CD4-positive, CD25-positive, alpha-beta regulatory T cell (primary cell): ENCODE measurements at regions not wholly inside any gene's neighbourhood (a gene's known extent, or its start where the extent isn't known, plus 50 kb on each side); places are given as distances from the start of the nearest gene placed in this dataset.

ENCODE experiments used
- ATAC-seq, 2 donors: fragments of 150-1000 bp; cut with Tn5 transposase; one replicate each; pipeline ENCODE4 v1.10.0; 2021; ENCODE audit warnings: low read depth in 2 of 2, moderate number of reproducible peaks in 2 of 2, moderate library complexity in 1 of 2
- DNase-seq, 3 donors: peaks; one replicate each; pipeline versions ENCODE4 v3.0.0 to v3.0.0-alpha.2; 2012 to 2022; ENCODE audit warnings: mixed read lengths in 1 of 3
- H3K27ac ChIP-seq: one replicate; pipeline ENCODE4 v1.7.0; 2013; ENCODE audit warnings: mild to moderate bottlenecking, low read length; ENCODE audit not compliant: insufficient read depth, poor library complexity, severe bottlenecking
- H3K27me3 ChIP-seq: one replicate; pipeline ENCODE4 v1.7.0; 2013; ENCODE audit warnings: low read length; ENCODE audit not compliant: control insufficient read depth, insufficient read depth
- H3K36me3 ChIP-seq: one replicate; pipeline ENCODE4 v1.7.0; 2013; ENCODE audit warnings: mild to moderate bottlenecking, low read length, moderate library complexity; ENCODE audit not compliant: control insufficient read depth, insufficient read depth
- H3K4me1 ChIP-seq: 2 replicates; pipeline ENCODE4 v1.7.0; 2013; ENCODE audit warnings: mild to moderate bottlenecking, low read length; ENCODE audit not compliant: insufficient read depth, control insufficient read depth, poor library complexity, severe bottlenecking
- H3K4me3 ChIP-seq: one replicate; pipeline ENCODE4 v1.7.0; 2013; ENCODE audit warnings: low read depth, mild to moderate bottlenecking, low read length, moderate library complexity
- H3K9me3 ChIP-seq, 2 experiments: 1 replicate in 1 of 2; 2 replicates in 1 of 2; pipeline ENCODE4 v1.7.0; 2013; ENCODE audit warnings: low read length in 2 of 2, mild to moderate bottlenecking in 1 of 2, moderate library complexity in 1 of 2; ENCODE audit not compliant: control insufficient read depth in 2 of 2
- H3K27ac Mint-ChIP-seq, 3 donors: one replicate each; pipeline ENCODE4 v1.8.0; 2020 to 2022; ENCODE audit warnings: mild to moderate bottlenecking in 3 of 3, mixed read lengths in 3 of 3, moderate library complexity in 2 of 3
- H3K27me3 Mint-ChIP-seq: one replicate; pipeline ENCODE4 v1.8.0; 2022; ENCODE audit warnings: mild to moderate bottlenecking, mixed read lengths
- H3K36me3 Mint-ChIP-seq: one replicate; pipeline ENCODE4 v1.8.0; 2020; ENCODE audit warnings: mixed read lengths
- H3K4me1 Mint-ChIP-seq, 4 donors: one replicate each; pipeline ENCODE4 v1.8.0; 2020 to 2022; ENCODE audit warnings: mixed read lengths in 4 of 4, mild to moderate bottlenecking in 1 of 4
- H3K4me3 Mint-ChIP-seq, 4 donors: one replicate each; pipeline ENCODE4 v1.8.0; 2020 to 2022; ENCODE audit warnings: mild to moderate bottlenecking in 4 of 4, mixed read lengths in 4 of 4, moderate library complexity in 3 of 4
- H3K9me3 Mint-ChIP-seq, 7 donors: one replicate each; pipeline ENCODE4 v1.8.0; 2020 to 2022; ENCODE audit warnings: mixed read lengths in 7 of 7, mild to moderate bottlenecking in 3 of 7, moderate library complexity in 2 of 7

DNA sequence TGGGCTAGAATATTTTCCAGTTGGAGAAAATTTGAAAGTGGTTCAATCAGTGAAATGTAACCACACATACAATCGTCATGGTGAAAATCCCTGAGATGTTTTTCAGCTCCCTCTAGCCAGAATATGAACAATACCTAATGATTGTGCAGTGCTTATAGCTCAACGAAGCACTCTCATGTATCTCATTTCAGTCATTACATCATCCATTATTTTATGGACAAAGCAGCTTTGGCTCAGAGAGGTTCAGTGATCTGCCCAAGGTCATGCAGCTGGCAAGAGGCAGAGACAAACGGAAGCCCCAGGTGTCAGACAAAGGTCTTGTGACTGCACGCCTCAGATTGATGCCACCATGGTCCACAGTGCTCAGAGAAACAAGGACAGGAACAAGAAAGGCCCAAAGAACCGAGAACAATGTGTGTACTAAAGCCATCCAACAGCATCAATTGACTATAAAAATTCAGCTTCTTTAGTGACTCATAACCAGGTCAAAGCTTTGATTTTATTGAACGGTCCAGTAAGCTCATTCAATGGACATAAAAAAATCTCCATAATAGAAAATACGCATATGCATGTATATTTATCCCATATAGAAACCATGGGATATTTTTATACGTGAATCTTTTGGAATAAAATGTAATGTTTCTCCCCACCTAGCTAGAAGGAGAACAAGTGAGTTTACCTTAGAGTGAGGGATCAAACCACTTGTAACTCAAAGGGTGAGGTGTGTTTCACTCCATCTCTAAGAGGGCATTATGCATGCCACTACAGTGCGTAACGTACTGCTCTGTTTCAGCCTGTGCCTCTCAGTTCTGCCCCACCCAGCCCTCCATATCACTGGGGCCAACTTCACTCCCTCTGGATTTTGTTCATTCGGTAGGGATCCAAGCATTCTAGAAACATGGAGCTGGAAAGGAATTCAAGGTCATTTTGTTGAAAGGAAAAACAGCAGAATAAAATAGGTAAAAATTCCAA is 141.8 kb downstream of the GRIN2B start:
- DNase-seq (no peak), ATAC-seq (no peak)
- no peaks in the 10 kb centered on the region for H3K36me3 ChIP-seq
- no peak overlapping the region for H3K27ac Mint-ChIP-seq
- peaks cover 5% of the 10 kb centered on the region for H3K27me3 Mint-ChIP-seq
- no peaks in the 10 kb centered on the region for H3K4me1 ChIP-seq
- no peak overlapping the region for H3K27ac ChIP-seq
- H3K9me3 Mint-ChIP-seq, result peaks cover 0 to 2% (median 0%) of the 10 kb centered on the region in 7 donors
- H3K27me3 ChIP-seq, result no peaks in the 10 kb centered on the region
- H3K36me3 Mint-ChIP-seq, result no peaks in the 10 kb centered on the region
- no peaks in the 10 kb centered on the region for H3K9me3 ChIP-seq
- no peaks in the 10 kb centered on the region for H3K4me1 Mint-ChIP-seq
- no peak overlapping the region for H3K4me3 Mint-ChIP-seq
- no peak overlapping the region for H3K4me3 ChIP-seq

DNA sequence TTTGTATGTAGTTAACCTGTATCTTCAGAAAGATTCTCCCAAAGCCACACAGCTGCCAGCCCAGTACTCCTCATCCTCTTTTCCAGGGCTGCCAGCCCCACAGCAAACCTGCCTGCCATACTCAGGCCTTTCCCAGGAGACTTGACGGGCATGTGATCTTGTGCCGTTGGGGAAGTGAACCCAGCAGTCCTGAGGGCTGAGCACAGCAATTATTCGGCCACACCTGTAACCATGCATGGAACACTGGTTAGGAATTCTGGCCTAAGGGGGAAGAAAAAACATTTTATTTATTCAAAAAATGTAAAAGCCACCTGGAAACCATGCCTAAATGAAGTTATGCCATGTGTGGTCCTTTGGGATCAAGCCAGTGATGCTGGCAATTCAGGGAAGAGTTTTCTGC is 145.3 kb downstream of the GRIN2B start:
- H3K4me1 ChIP-seq, result no peaks in the 10 kb centered on the region
- Mint-ChIP-seq H3K27me3 (peaks cover under 1% of the 10 kb centered on the region), H3K9me3 (peaks cover 0 to 2% (median 0%) of the 10 kb centered on the region in 7 donors), H3K36me3 (no peaks in the 10 kb centered on the region), H3K4me3 (no peak overlapping the region), H3K4me1 (no peaks in the 10 kb centered on the region), H3K27ac (no peak overlapping the region)
- H3K4me3 ChIP-seq, result no peak overlapping the region
- no peaks in the 10 kb centered on the region for H3K27me3 ChIP-seq
- no peaks in the 10 kb centered on the region for H3K9me3 ChIP-seq
- no peak overlapping the region for H3K27ac ChIP-seq
- no peaks in the 10 kb centered on the region for H3K36me3 ChIP-seq
- no peak for ATAC-seq
- DNase-seq, result no peak

DNA sequence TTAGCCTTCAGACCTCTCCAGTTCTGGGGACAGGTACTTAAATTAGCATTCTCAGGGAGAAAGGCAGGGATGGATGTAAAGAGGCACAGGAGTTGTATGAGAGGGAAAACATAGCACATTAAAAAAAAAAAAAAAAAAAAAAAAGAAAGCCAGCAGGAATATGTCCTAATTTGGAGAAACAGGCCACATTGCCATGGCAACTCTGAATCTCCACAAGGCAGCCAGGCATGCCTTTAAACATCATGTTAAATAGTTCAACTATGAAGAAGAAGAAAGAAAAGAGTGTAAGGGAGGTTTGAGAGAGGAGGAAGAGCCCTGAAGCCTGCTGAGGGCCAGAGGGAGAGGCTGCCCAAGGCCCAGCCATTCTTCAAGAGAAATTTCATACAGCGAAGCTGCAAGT is 145.8 kb downstream of the GRIN2B start:
- H3K4me1 Mint-ChIP-seq, result no peaks in the 10 kb centered on the region
- Histone ChIP-seq H3K27ac (no peak overlapping the region), H3K9me3 (no peaks in the 10 kb centered on the region), H3K4me3 (no peak overlapping the region), H3K4me1 (no peaks in the 10 kb centered on the region), H3K36me3 (no peaks in the 10 kb centered on the region), H3K27me3 (no peaks in the 10 kb centered on the region)
- peaks cover 0 to 2% (median 0%) of the 10 kb centered on the region in 7 donors for H3K9me3 Mint-ChIP-seq
- H3K27ac Mint-ChIP-seq, result no peak overlapping the region
- H3K4me3 Mint-ChIP-seq, result no peak overlapping the region
- ATAC-seq (no peak), DNase-seq (no peak)
- no peaks in the 10 kb centered on the region for H3K36me3 Mint-ChIP-seq
- no peaks in the 10 kb centered on the region for H3K27me3 Mint-ChIP-seq

DNA sequence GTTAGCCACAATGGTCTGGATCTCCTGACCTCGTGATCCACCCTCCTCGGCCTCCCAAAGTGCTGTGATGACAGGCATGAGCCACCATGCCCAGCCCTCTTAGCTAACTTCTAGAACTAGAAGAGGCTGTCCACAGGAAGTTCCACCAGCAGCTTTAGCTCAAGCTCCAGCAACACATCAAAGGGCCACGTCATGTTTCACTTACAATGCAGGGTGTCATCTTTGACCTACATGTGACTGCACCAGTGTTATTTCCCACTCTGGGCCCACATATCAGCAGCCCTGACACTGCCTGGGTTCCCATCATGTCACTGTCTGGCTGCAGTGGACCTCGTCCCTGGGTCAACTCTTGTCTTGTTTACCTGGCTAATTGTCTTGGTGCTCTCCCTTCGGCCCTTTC is 147.2 kb downstream of the GRIN2B start:
- Mint-ChIP-seq H3K27me3 (no peaks in the 10 kb centered on the region), H3K27ac (no peak overlapping the region), H3K36me3 (no peaks in the 10 kb centered on the region), H3K4me1 (no peaks in the 10 kb centered on the region), H3K4me3 (no peak overlapping the region), H3K9me3 (peaks cover 0 to 2% (median 0%) of the 10 kb centered on the region in 7 donors)
- no peaks in the 10 kb centered on the region for H3K36me3 ChIP-seq
- ATAC-seq, result no peak
- H3K27me3 ChIP-seq, result peaks cover 3% of the 10 kb centered on the region
- no peaks in the 10 kb centered on the region for H3K4me1 ChIP-seq
- H3K27ac ChIP-seq, result no peak overlapping the region
- no peak overlapping the region for H3K4me3 ChIP-seq
- no peaks in the 10 kb centered on the region for H3K9me3 ChIP-seq
- no peak for DNase-seq

DNA sequence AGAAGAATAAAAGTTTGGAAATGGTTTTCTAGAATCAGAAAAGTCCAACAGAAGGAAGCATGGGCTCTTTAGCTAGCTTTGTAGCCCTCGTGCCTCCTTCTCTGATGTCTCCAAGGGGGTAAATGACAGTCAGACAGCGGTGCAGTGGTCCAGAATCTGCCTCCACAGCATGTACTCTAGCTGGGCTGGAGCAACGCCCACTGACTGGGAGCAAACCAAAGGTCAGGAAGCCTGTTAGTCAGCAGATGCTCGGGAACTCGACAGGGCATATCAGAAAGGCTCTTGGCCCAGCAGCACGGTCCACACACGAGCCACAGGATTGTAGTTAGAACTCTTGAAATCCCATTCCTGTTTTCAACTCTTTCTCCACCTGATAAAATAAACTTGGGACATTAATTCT is 164.3 kb downstream of the GRIN2B start:
- H3K4me1 Mint-ChIP-seq, result no peaks in the 10 kb centered on the region
- peaks cover 5% of the 10 kb centered on the region for H3K27me3 Mint-ChIP-seq
- DNase-seq (no peak), ATAC-seq (no peak)
- Histone ChIP-seq H3K4me1 (no peaks in the 10 kb centered on the region), H3K27ac (no peak overlapping the region), H3K27me3 (no peaks in the 10 kb centered on the region), H3K9me3 (no peaks in the 10 kb centered on the region), H3K4me3 (no peak overlapping the region), H3K36me3 (no peaks in the 10 kb centered on the region)
- H3K4me3 Mint-ChIP-seq, result no peak overlapping the region
- H3K9me3 Mint-ChIP-seq, result peaks cover 0 to 2% (median 0%) of the 10 kb centered on the region in 7 donors
- no peaks in the 10 kb centered on the region for H3K36me3 Mint-ChIP-seq
- H3K27ac Mint-ChIP-seq, result no peak overlapping the region

DNA sequence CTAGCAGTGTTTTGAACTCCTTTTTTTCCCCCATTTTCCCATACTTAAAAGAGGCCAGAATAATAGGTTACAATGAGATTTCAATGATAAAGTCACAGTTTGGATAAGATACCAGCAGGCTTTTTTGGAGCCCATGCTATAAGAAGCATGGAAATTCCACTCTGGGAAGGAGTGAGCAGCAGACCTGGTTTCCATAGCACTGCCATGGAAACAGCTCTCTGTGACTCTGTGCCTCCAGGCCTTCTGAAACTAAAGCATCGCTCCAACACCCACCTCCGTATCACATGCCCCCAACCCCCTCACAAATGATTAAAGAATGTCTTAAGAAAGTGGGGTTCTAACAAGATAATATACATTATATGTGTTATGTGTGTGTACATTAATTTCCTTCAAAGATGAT is 165.0 kb downstream of the GRIN2B start:
- no peak overlapping the region for H3K27ac Mint-ChIP-seq
- peaks cover 0 to 2% (median 0%) of the 10 kb centered on the region in 7 donors for H3K9me3 Mint-ChIP-seq
- Histone ChIP-seq H3K4me3 (no peak overlapping the region), H3K9me3 (no peaks in the 10 kb centered on the region), H3K27me3 (no peaks in the 10 kb centered on the region), H3K4me1 (no peaks in the 10 kb centered on the region), H3K36me3 (no peaks in the 10 kb centered on the region), H3K27ac (no peak overlapping the region)
- H3K36me3 Mint-ChIP-seq, result no peaks in the 10 kb centered on the region
- H3K4me3 Mint-ChIP-seq, result no peak overlapping the region
- DNase-seq, result no peak
- H3K27me3 Mint-ChIP-seq, result peaks cover 5% of the 10 kb centered on the region
- no peaks in the 10 kb centered on the region for H3K4me1 Mint-ChIP-seq
- no peak for ATAC-seq

DNA sequence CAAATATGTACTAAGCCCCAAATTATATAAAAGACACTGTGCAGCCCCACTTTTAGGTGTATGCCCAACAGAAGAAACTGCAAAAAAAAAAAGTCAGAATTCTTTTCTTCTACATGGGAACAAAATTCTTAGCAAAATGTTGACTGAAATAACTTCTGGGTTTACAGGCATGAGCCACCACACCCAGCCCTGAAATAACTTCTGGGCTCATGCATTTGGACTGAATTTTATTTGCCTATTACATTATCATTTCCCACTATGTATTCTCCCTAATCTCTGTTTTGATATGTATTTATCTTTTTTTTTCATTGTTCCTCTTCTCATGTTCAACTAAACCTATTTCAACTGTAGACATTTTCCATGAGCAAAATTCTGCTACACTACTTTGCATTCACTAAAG is 169.2 kb downstream of the GRIN2B start:
- H3K4me1 Mint-ChIP-seq, result no peaks in the 10 kb centered on the region
- H3K27ac Mint-ChIP-seq, result no peak overlapping the region
- Histone ChIP-seq H3K36me3 (no peaks in the 10 kb centered on the region), H3K27ac (no peak overlapping the region), H3K4me1 (no peaks in the 10 kb centered on the region), H3K9me3 (no peaks in the 10 kb centered on the region), H3K27me3 (no peaks in the 10 kb centered on the region), H3K4me3 (no peak overlapping the region)
- peaks cover 0 to 1% (median 0%) of the 10 kb centered on the region in 7 donors for H3K9me3 Mint-ChIP-seq
- no peak overlapping the region for H3K4me3 Mint-ChIP-seq
- ATAC-seq (no peak), DNase-seq (no peak)
- H3K27me3 Mint-ChIP-seq, result peaks cover 5% of the 10 kb centered on the region
- no peaks in the 10 kb centered on the region for H3K36me3 Mint-ChIP-seq

DNA sequence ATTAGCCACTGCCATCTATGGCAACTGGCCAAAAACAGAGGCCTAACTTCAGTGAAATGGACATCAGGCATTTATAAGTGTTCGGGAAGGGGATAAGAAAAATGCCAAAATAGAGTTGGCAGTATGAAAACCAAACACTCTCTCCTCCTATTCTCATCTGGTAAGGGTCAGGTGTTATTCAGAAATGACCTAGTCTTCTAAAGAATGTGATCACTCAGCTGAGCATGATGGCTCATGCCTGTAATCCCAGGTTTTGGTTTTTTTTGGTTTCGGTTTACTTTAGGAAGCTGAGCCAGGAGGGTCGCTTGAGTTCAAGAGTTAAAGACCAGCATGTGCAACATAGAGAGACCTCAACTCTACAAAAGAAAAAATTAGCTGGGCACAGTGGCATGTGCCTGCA is 170.3 kb downstream of the GRIN2B start:
- Mint-ChIP-seq H3K36me3 (no peaks in the 10 kb centered on the region), H3K4me3 (no peak overlapping the region), H3K27me3 (peaks cover 5% of the 10 kb centered on the region), H3K27ac (no peak overlapping the region), H3K9me3 (peaks cover 0 to 1% (median 0%) of the 10 kb centered on the region in 7 donors), H3K4me1 (no peaks in the 10 kb centered on the region)
- H3K4me3 ChIP-seq, result no peak overlapping the region
- H3K36me3 ChIP-seq, result no peaks in the 10 kb centered on the region
- H3K4me1 ChIP-seq, result no peaks in the 10 kb centered on the region
- no peak overlapping the region for H3K27ac ChIP-seq
- ATAC-seq (no peak), DNase-seq (no peak)
- H3K9me3 ChIP-seq, result no peaks in the 10 kb centered on the region
- H3K27me3 ChIP-seq, result no peaks in the 10 kb centered on the region
